Stomach (tissue), 4 donors: ENCODE measurements at regions not wholly inside any gene's neighbourhood (a gene's known extent, or its start where the extent isn't known, plus 50 kb on each side); places are given as distances from the start of the nearest gene placed in this dataset.

Experiments used
- CTCF ChIP-seq, 7 experiments: fragments of 450-650 bp in 4 of 7; fragments of 200-600 bp in 3 of 7; sonication (generic) in 3 of 7; IDR thresholded peaks; one replicate each; pipeline ENCODE4 v1.5.1; 2016 to 2019; ENCODE audit warnings: antibody characterized with exemption in 7 of 7, control low read depth in 2 of 7, mild to moderate bottlenecking in 1 of 7
- EP300 ChIP-seq: sonication (generic); formaldehyde crosslinking; IDR thresholded peaks from one replicate; pipeline ENCODE4 v1.6.1; 2017; ENCODE audit warnings: antibody characterized with exemption
- POLR2A ChIP-seq, 4 donors: fragments of 450-650 bp; IDR thresholded peaks; one replicate each; pipeline ENCODE4 v1.6.1; 2016; ENCODE audit warnings: antibody characterized with exemption in 4 of 4, control low read depth in 2 of 4, mild to moderate bottlenecking in 1 of 4, moderate library complexity in 1 of 4
- POLR2AphosphoS5 ChIP-seq, 3 donors: sonication (generic); formaldehyde crosslinking; IDR thresholded peaks; one replicate each; pipeline ENCODE4 v1.6.1; 2016; ENCODE audit warnings: antibody characterized with exemption in 3 of 3

DNA sequence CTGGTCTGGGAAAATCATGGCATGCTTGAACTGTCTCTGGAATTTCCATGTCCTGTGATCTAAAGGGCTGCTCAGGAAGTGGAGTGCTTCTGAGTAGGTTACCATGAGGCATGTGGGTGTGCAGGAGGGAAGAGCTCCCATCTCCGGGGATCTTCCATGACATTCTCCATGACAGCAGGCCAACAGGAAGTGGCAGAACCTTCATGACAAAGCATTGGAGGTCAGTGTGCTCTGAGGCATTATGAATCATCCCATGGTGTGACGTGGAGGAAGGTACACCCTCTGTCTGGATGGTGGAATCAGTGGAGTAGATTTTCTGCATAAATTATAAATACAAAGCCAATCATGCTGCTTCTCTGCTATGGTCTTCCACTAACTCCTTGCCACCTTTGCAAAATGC lies 139.6 kb upstream of the E2F8 start:
- no peak for TF ChIP-seq CTCF (IDR thresholded peaks at IDR 0.05)
- no peak for TF ChIP-seq EP300
- no peak for TF ChIP-seq POLR2A (IDR thresholded peaks at IDR 0.05)
- peak in 1 of 3 donors; percentile 37 for TF ChIP-seq POLR2AphosphoS5 (IDR thresholded peaks at IDR 0.05)
